ENCODE measurements at regions not wholly inside any gene's neighbourhood (a gene's known extent, or its start where the extent isn't known, plus 50 kb on each side); places are given as distances from the start of the nearest gene placed in this dataset.
"Not testable (repeated sequence)": the region's sequence is repeated elsewhere in the genome, so short reads cannot be mapped to it uniquely, and the experiment has no call there.

- Histone ChIP-seq H3K27ac (no peak overlapping the region), H3K36me3 (replicated peaks; ENCODE audit: insufficient read depth, low read depth) (no peaks in the 10 kb centered on the region), H3K4me3 (no peak overlapping the region), H3K9me2 (replicated peaks; ENCODE audit: insufficient read depth) (no peaks in the 10 kb centered on the region), H4K20me1 (ENCODE audit: insufficient read depth, poor library complexity, severe bottlenecking) (no peaks in the 10 kb centered on the region), H3K79me2 (no peaks in the 10 kb centered on the region), H3K4me2 (no peak overlapping the region), H3K27me3 (peaks cover 3% of the 10 kb centered on the region), H3K9me3 (ENCODE audit: low read depth) (no peaks in the 10 kb centered on the region), H3K4me1 (ENCODE audit: insufficient read depth) (no peaks in the 10 kb centered on the region), H2AFZ (no peak overlapping the region)
- DNase-seq (ENCODE audit: low spot score): no peak
- 60% methylated on average over 1 of the region's 1 CpG for WGBS (ENCODE audit: low lambda C conversion rate, missing lambda C conversion rate)
- TF ChIP-seq EZH2phosphoT487 (IDR thresholded peaks at IDR 0.05; ENCODE audit: low read depth, severe bottlenecking, unreplicated experiment): no peak
Measured at GRCh38 chr3:71940486-71940885, 155.5 kb upstream of the PROK2 start.

- H2AFZ ChIP-seq; H3K4me1 ChIP-seq (ENCODE audit: insufficient read depth); H3K9me2 ChIP-seq (replicated peaks; ENCODE audit: insufficient read depth); H3K36me3 ChIP-seq (replicated peaks; ENCODE audit: insufficient read depth, low read depth); DNase-seq (ENCODE audit: low spot score); H3K79me2 ChIP-seq; H4K20me1 ChIP-seq (ENCODE audit: insufficient read depth, poor library complexity, severe bottlenecking); H3K4me3 ChIP-seq; H3K27me3 ChIP-seq; H3K27ac ChIP-seq; H3K4me2 ChIP-seq; H3K9me3 ChIP-seq (ENCODE audit: low read depth): not testable (repeated sequence)
- WGBS (ENCODE audit: low lambda C conversion rate, missing lambda C conversion rate): 82% methylated on average over 3 of the region's 3 CpGs
Measured at GRCh38 chr3:71938081-71938480, 153.1 kb upstream of the PROK2 start.

GRCh38 chr3:71936681-71937080 is 151.7 kb upstream of the PROK2 start:
- TF ChIP-seq CTCF (IDR thresholded peaks at IDR 0.05; ENCODE audit: poor library complexity): no peak
- no peak for TF ChIP-seq EZH2 (IDR thresholded peaks at IDR 0.05; ENCODE audit: borderline replicate concordance)
- no peak for TF ChIP-seq EZH2phosphoT487 (IDR thresholded peaks at IDR 0.05; ENCODE audit: low read depth, severe bottlenecking, unreplicated experiment)
- no peak overlapping the region for H3K4me2 ChIP-seq
- H3K9me3 ChIP-seq (ENCODE audit: low read depth): no peaks in the 10 kb centered on the region
- H2AFZ ChIP-seq: no peak overlapping the region
- no peak for DNase-seq (ENCODE audit: low spot score)
- no peak overlapping the region for H3K4me3 ChIP-seq
- no peak overlapping the region for H3K27ac ChIP-seq
- H3K9me2 ChIP-seq (replicated peaks; ENCODE audit: insufficient read depth): no peaks in the 10 kb centered on the region
- H3K36me3 ChIP-seq (replicated peaks; ENCODE audit: insufficient read depth, low read depth): no peaks in the 10 kb centered on the region
- no peaks in the 10 kb centered on the region for H3K4me1 ChIP-seq (ENCODE audit: insufficient read depth)
- H3K27me3 ChIP-seq: no peaks in the 10 kb centered on the region
- no peaks in the 10 kb centered on the region for H4K20me1 ChIP-seq (ENCODE audit: insufficient read depth, poor library complexity, severe bottlenecking)
- WGBS (ENCODE audit: low lambda C conversion rate, missing lambda C conversion rate): 92% methylated on average over 8 of the region's 8 CpGs
- no peaks in the 10 kb centered on the region for H3K79me2 ChIP-seq

- no peaks in the 10 kb centered on the region for H3K9me2 ChIP-seq (replicated peaks; ENCODE audit: insufficient read depth)
- no peak overlapping the region for H3K4me2 ChIP-seq
- H3K79me2 ChIP-seq: no peaks in the 10 kb centered on the region
- no peaks in the 10 kb centered on the region for H4K20me1 ChIP-seq (ENCODE audit: insufficient read depth, poor library complexity, severe bottlenecking)
- no peaks in the 10 kb centered on the region for H3K36me3 ChIP-seq (replicated peaks; ENCODE audit: insufficient read depth, low read depth)
- TF ChIP-seq EZH2 (IDR thresholded peaks at IDR 0.05; ENCODE audit: borderline replicate concordance) (no peak), EZH2phosphoT487 (IDR thresholded peaks at IDR 0.05; ENCODE audit: low read depth, severe bottlenecking, unreplicated experiment) (no peak), CTCF (IDR thresholded peaks at IDR 0.05; ENCODE audit: poor library complexity) (no peak)
- H3K4me1 ChIP-seq (ENCODE audit: insufficient read depth): no peaks in the 10 kb centered on the region
- no peaks in the 10 kb centered on the region for H3K9me3 ChIP-seq (ENCODE audit: low read depth)
- 78% methylated on average over 11 of the region's 11 CpGs for WGBS (ENCODE audit: low lambda C conversion rate, missing lambda C conversion rate)
- H3K27ac ChIP-seq: no peak overlapping the region
- H3K4me3 ChIP-seq: no peak overlapping the region
- no peak overlapping the region for H2AFZ ChIP-seq
- H3K27me3 ChIP-seq: no peaks in the 10 kb centered on the region
- no peak for DNase-seq (ENCODE audit: low spot score)
Measured at GRCh38 chr3:71934520-71935270, 149.7 kb upstream of the PROK2 start.

All from hepatocyte (in vitro differentiated cells).